ENCODE measurements at regions not wholly inside any gene's neighbourhood (a gene's known extent, or its start where the extent isn't known, plus 50 kb on each side); places are given as distances from the start of the nearest gene placed in this dataset.

DNA sequence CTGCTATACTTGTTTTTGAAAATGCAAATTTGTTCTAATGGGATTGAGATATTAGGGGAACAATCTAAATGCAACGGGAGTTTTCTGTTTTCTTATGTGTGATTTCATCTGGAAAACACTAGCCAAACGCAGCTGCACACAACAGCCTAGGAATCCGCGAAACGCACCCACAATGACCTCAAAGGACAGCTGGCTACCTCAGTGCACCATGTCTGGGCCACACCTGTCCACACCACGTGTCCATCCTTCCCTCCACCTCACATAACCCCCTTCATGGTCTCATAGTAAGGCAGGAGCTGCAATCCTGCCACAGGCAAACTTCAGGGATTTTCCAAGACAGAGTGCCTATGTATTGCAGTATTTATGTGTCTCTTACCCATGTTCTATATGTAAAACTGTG lies 382.5 kb upstream of the PRKCQ start:
- no peaks in the 10 kb centered on the region for H3F3A ChIP-seq (ENCODE audit: insufficient read depth, low read length)
- H2AFZ ChIP-seq (ENCODE audit: low read length), result no peak overlapping the region
- H4K20me1 ChIP-seq (ENCODE audit: insufficient read depth, low read length), result no peaks in the 10 kb centered on the region
- TF ChIP-seq, protein P1, sequence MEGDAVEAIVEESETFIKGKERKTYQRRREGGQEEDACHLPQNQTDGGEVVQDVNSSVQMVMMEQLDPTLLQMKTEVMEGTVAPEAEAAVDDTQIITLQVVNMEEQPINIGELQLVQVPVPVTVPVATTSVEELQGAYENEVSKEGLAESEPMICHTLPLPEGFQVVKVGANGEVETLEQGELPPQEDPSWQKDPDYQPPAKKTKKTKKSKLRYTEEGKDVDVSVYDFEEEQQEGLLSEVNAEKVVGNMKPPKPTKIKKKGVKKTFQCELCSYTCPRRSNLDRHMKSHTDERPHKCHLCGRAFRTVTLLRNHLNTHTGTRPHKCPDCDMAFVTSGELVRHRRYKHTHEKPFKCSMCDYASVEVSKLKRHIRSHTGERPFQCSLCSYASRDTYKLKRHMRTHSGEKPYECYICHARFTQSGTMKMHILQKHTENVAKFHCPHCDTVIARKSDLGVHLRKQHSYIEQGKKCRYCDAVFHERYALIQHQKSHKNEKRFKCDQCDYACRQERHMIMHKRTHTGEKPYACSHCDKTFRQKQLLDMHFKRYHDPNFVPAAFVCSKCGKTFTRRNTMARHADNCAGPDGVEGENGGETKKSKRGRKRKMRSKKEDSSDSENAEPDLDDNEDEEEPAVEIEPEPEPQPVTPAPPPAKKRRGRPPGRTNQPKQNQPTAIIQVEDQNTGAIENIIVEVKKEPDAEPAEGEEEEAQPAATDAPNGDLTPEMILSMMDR (IDR thresholded peaks at IDR 0.05; ENCODE audit: low read length), result no peak
- no peak for TF ChIP-seq EZH2 (IDR thresholded peaks at IDR 0.05; ENCODE audit: borderline replicate concordance, low read length)
- no peaks in the 10 kb centered on the region for H3K79me2 ChIP-seq (ENCODE audit: insufficient read depth, low read length)
- no peaks in the 10 kb centered on the region for H3K27me3 ChIP-seq (ENCODE audit: insufficient read depth, low read length)
- no peaks in the 10 kb centered on the region for H3K4me1 ChIP-seq (ENCODE audit: insufficient read depth, low read length, severe bottlenecking)
- H3K9me3 ChIP-seq (ENCODE audit: low read length), result no peaks in the 10 kb centered on the region
- H3K27ac ChIP-seq (ENCODE audit: low read depth, low read length, poor library complexity, severe bottlenecking), result no peak overlapping the region
- no peak overlapping the region for H3K4me2 ChIP-seq (ENCODE audit: low read length)
- no peak overlapping the region for H3K4me3 ChIP-seq (ENCODE audit: low read depth, low read length, poor library complexity, severe bottlenecking)
- no peaks in the 10 kb centered on the region for H3K9me2 ChIP-seq (ENCODE audit: low read depth, low read length)
- H3K36me3 ChIP-seq (ENCODE audit: insufficient read depth, low read length), result no peaks in the 10 kb centered on the region
- no peak overlapping the region for H3K9ac ChIP-seq (ENCODE audit: low read length)

DNA sequence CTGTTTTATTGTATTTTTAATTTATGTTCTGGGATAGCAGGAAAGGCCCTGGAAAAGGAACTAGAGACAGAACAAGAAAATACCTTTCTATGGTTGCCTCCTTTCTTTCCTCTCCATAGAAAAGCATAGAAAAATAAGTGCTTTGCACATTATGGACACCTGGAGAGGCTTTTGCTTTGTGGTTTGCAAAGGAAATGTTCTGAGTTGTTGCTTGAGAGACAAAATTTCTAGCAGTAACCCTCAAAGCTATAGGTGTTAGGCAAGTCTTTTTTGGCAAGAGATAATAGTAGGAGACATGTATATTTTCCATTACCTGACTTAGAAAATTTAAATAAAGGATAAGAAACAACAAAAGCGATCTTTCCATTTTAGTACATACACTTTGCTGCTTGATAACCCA lies 378.6 kb upstream of the PRKCQ start:
- no peak overlapping the region for H3K4me2 ChIP-seq (ENCODE audit: low read length)

DNA sequence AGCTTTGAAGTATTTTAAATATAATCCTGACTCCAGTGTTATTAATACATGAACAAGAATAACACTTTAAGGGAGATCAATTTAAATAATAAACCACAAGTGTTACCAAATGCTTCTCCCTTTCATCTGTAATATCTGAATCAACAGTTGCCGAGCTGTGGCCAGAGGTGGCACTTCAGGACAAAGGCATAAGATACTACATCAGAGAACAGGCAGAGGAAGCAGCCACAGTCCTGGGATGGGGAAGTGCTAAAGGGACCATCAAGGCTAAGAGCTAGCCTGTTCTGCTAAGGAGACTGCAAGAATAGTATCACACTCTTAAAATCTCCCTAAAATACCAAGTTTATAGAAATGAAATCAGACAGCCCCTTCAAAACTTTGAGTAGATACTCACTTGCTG lies 378.2 kb upstream of the PRKCQ start:
- no peaks in the 10 kb centered on the region for H3F3A ChIP-seq (ENCODE audit: insufficient read depth, low read length)
- H3K36me3 ChIP-seq (ENCODE audit: insufficient read depth, low read length), result no peaks in the 10 kb centered on the region
- no peaks in the 10 kb centered on the region for H3K79me2 ChIP-seq (ENCODE audit: insufficient read depth, low read length)
- H3K4me3 ChIP-seq (ENCODE audit: low read depth, low read length, poor library complexity, severe bottlenecking), result no peak overlapping the region
- no peaks in the 10 kb centered on the region for H3K27me3 ChIP-seq (ENCODE audit: insufficient read depth, low read length)
- TF ChIP-seq, protein P1 (IDR thresholded peaks at IDR 0.05; ENCODE audit: low read length), result no peak
- no peak for TF ChIP-seq EZH2 (IDR thresholded peaks at IDR 0.05; ENCODE audit: borderline replicate concordance, low read length)
- no peak overlapping the region for H3K4me2 ChIP-seq (ENCODE audit: low read length)
- no peaks in the 10 kb centered on the region for H4K20me1 ChIP-seq (ENCODE audit: insufficient read depth, low read length)
- no peak overlapping the region for H3K27ac ChIP-seq (ENCODE audit: low read depth, low read length, poor library complexity, severe bottlenecking)
- no peaks in the 10 kb centered on the region for H3K9me3 ChIP-seq (ENCODE audit: low read length)
- H2AFZ ChIP-seq (ENCODE audit: low read length), result no peak overlapping the region
- no peak overlapping the region for H3K9ac ChIP-seq (ENCODE audit: low read length)
- H3K9me2 ChIP-seq (ENCODE audit: low read depth, low read length), result no peaks in the 10 kb centered on the region
- H3K4me1 ChIP-seq (ENCODE audit: insufficient read depth, low read length, severe bottlenecking), result no peaks in the 10 kb centered on the region

More for the DNA sequence above, 378.6 kb upstream of the PRKCQ start:
- no peaks in the 10 kb centered on the region for H4K20me1 ChIP-seq (ENCODE audit: insufficient read depth, low read length)
- no peaks in the 10 kb centered on the region for H3K4me1 ChIP-seq (ENCODE audit: insufficient read depth, low read length, severe bottlenecking)
- H3K79me2 ChIP-seq (ENCODE audit: insufficient read depth, low read length), result no peaks in the 10 kb centered on the region
- no peak overlapping the region for H3K27ac ChIP-seq (ENCODE audit: low read depth, low read length, poor library complexity, severe bottlenecking)
- H3K27me3 ChIP-seq (ENCODE audit: insufficient read depth, low read length), result no peaks in the 10 kb centered on the region
- H2AFZ ChIP-seq (ENCODE audit: low read length), result no peak overlapping the region
- no peaks in the 10 kb centered on the region for H3F3A ChIP-seq (ENCODE audit: insufficient read depth, low read length)
- H3K4me3 ChIP-seq (ENCODE audit: low read depth, low read length, poor library complexity, severe bottlenecking), result no peak overlapping the region
- no peak for TF ChIP-seq EZH2 (IDR thresholded peaks at IDR 0.05; ENCODE audit: borderline replicate concordance, low read length)
- TF ChIP-seq, protein P1 (IDR thresholded peaks at IDR 0.05; ENCODE audit: low read length), result no peak
- no peaks in the 10 kb centered on the region for H3K9me2 ChIP-seq (ENCODE audit: low read depth, low read length)
- no peak overlapping the region for H3K9ac ChIP-seq (ENCODE audit: low read length)
- no peaks in the 10 kb centered on the region for H3K36me3 ChIP-seq (ENCODE audit: insufficient read depth, low read length)
- H3K9me3 ChIP-seq (ENCODE audit: low read length), result no peaks in the 10 kb centered on the region
